HUDEP-2 (cell line): ENCODE measurements at regions not wholly inside any gene's neighbourhood (a gene's known extent, or its start where the extent isn't known, plus 50 kb on each side); places are given as distances from the start of the nearest gene placed in this dataset.

Experiments
- DNase-seq, 76 experiments: peaks; one replicate each; lab custom pipeline; 2025; ENCODE audit not compliant: unreplicated experiment in 76 of 76; lab: John Stamatoyannopoulos, UW

- DNase-seq, result no peak
Measured at GRCh38 chr2:240369335-240369734, 66.1 kb upstream of the GPC1 start.

GRCh38 chr2:240369801-240370585 is 65.5 kb upstream of the GPC1 start:
- no peak for DNase-seq

- DNase-seq, result no peak
Measured at GRCh38 chr2:240371129-240372000, 64.1 kb upstream of the GPC1 start.

GRCh38 chr2:240372101-240372500 is 63.4 kb upstream of the GPC1 start:
- no peak for DNase-seq

- DNase-seq, result no peak
Measured at GRCh38 chr2:240373289-240373885, 62.1 kb upstream of the GPC1 start.

GRCh38 chr2:240374085-240374907 is 61.2 kb upstream of the GPC1 start:
- no peak for DNase-seq

GRCh38 chr2:240375024-240375645 is 60.3 kb upstream of the GPC1 start:
- no peak for DNase-seq

- no peak for DNase-seq
Measured at GRCh38 chr2:240376739-240377138, 58.7 kb upstream of the GPC1 start.

- no peak for DNase-seq
Measured at GRCh38 chr2:240377366-240377765, 58.1 kb upstream of the GPC1 start.

- DNase-seq, result no peak
Measured at GRCh38 chr2:240379089-240379636, 56.3 kb upstream of the GPC1 start.

GRCh38 chr2:240383099-240383758 is 52.2 kb upstream of the GPC1 start:
- DNase-seq, result no peak

- DNase-seq, result no peak
Measured at GRCh38 chr2:240383871-240384700, 51.4 kb upstream of the GPC1 start.

- DNase-seq, result no peak
Measured at GRCh38 chr2:240384711-240385450, 50.6 kb upstream of the GPC1 start.

- DNase-seq, result peak in 1 of 76 experiments; percentile 4
Measured at GRCh38 chr2:240385451-240386161, 49.9 kb upstream of the GPC1 start.
